ENCODE measurements at regions not wholly inside any gene's neighbourhood (a gene's known extent, or its start where the extent isn't known, plus 50 kb on each side); places are given as distances from the start of the nearest gene placed in this dataset.

GRCh38 chr6:134543128-134543527 is 225.2 kb upstream of the SGK1 start:
- 85% methylated on average over 1 of the region's 1 CpG; no CpG with 5 or more reads in 1 of the 2 experiments for WGBS, 2 experiments (ENCODE audit: extremely low coverage in 1 of 2, insufficient coverage in 1 of 2, insufficient read length in 1 of 2, insufficient replicate concordance in 2 of 2, low coverage in 1 of 2, low lambda C conversion rate in 2 of 2, missing lambda C conversion rate in 1 of 2)
- Histone ChIP-seq H3K56ac (replicated peaks; ENCODE audit: insufficient read length, low read depth, low read length) (no peak overlapping the region), H3K27me3 (replicated peaks in 1 of 4; ENCODE audit: control insufficient read depth in 3 of 4, extremely low read depth in 1 of 4, insufficient read depth in 3 of 4, low read length in 3 of 4) (no peaks in the 10 kb centered on the region), H2BK15ac (ENCODE audit: low read length) (no peak overlapping the region), H2BK5ac (ENCODE audit: low read depth, low read length) (no peak overlapping the region), H3K79me1 (ENCODE audit: low read depth, low read length) (no peaks in the 10 kb centered on the region), H3K23me2 (ENCODE audit: low read depth, low read length) (no peaks in the 10 kb centered on the region), H3K4me3 (ENCODE audit: extremely low read depth in 1 of 4, insufficient read depth in 2 of 4, low read depth in 3 of 4, low read length in 4 of 4) (no peak overlapping the region), H2BK12ac (ENCODE audit: low read depth, low read length) (no peak overlapping the region), H2AFZ (ENCODE audit: low read length) (no peak overlapping the region), H3K79me2 (ENCODE audit: control insufficient read depth in 1 of 2, insufficient read depth in 2 of 2, low read length in 2 of 2) (no peaks in the 10 kb centered on the region), H4K91ac (replicated peaks; ENCODE audit: insufficient read length, low read length) (no peak overlapping the region), H3K18ac (ENCODE audit: extremely low read depth, low read length) (no peak overlapping the region), H3K27ac (ENCODE audit: low read depth, low read length) (no peak overlapping the region), H2BK120ac (replicated peaks; ENCODE audit: low read depth, low read length) (no peak overlapping the region), H3K14ac (ENCODE audit: insufficient read length) (no peak overlapping the region), H3K23ac (ENCODE audit: insufficient read length) (no peak overlapping the region), H2AK5ac (ENCODE audit: low read depth, low read length) (no peak overlapping the region), H3K9me3 (ENCODE audit: insufficient read depth in 2 of 2, low read depth in 1 of 2, low read length in 1 of 2) (no peaks in the 10 kb centered on the region), H3K4me2 (ENCODE audit: insufficient read depth in 1 of 2, low read depth in 2 of 2, low read length in 2 of 2) (no peak overlapping the region), H4K20me1 (replicated peaks in 1 of 2; ENCODE audit: control insufficient read depth in 1 of 2, insufficient read depth in 2 of 2, low read length in 2 of 2) (no peaks in the 10 kb centered on the region), H3K4me1 (replicated peaks in 1 of 4; ENCODE audit: control insufficient read depth in 3 of 4, insufficient read depth in 4 of 4, low read length in 3 of 4) (peaks cover 0 to 4% (median 0%) of the 10 kb centered on the region in 4 experiments; a peak in 1 of 7 replicates), H4K5ac (ENCODE audit: insufficient read length, low read depth, low read length) (no peak overlapping the region), H3K4ac (replicated peaks; ENCODE audit: insufficient read length, low read depth, low read length) (no peak overlapping the region), H3K36me3 (ENCODE audit: control insufficient read depth in 2 of 4, insufficient read depth in 4 of 4, low read length in 3 of 4) (no peaks in the 10 kb centered on the region), H4K8ac (ENCODE audit: extremely low read depth, insufficient read depth, low read length) (no peak overlapping the region), H2BK20ac (ENCODE audit: low read length) (no peak overlapping the region), H3K9ac (replicated peaks in 1 of 4; ENCODE audit: extremely low read depth in 1 of 4, low read depth in 3 of 4, low read length in 3 of 4) (no peak overlapping the region)
- CTCF ChIA-PET (ENCODE audit: partially characterized antibody) = interaction anchor here (0.6 kb wide), 1 partner anchor 254 kb away, joined by 3 read pairs; no protein-coding TSS in a partner anchor
- no peak for TF ChIP-seq EGR1 (IDR thresholded peaks at IDR 0.05; ENCODE audit: borderline replicate concordance, low read depth, low read length)
- no peak for TF ChIP-seq USF2 (IDR thresholded peaks at IDR 0.05; ENCODE audit: low read length)
- no peak for TF ChIP-seq RFX5 (IDR thresholded peaks at IDR 0.05; ENCODE audit: borderline replicate concordance, low read depth, low read length)
- TF ChIP-seq SIN3A (conservative IDR thresholded peaks at IDR 0.05 in 1 of 2, IDR thresholded peaks at IDR 0.05 in 1 of 2; ENCODE audit: low read depth in 1 of 2, low read length in 2 of 2) = no peak
- TF ChIP-seq BRCA1 (IDR thresholded peaks at IDR 0.05; ENCODE audit: low read depth, low read length) = no peak
- no peak for TF ChIP-seq CBX5 (IDR thresholded peaks at IDR 0.05; ENCODE audit: low read depth, low read length)
- no peak for TF ChIP-seq CTCF (IDR thresholded peaks at IDR 0.05; ENCODE audit: control extremely low read depth in 1 of 3, insufficient read depth in 1 of 3, low read depth in 1 of 3, low read length in 3 of 3)
- TF ChIP-seq EP300 (IDR thresholded peaks at IDR 0.05; ENCODE audit: borderline replicate concordance in 1 of 2, low read depth in 2 of 2, low read length in 2 of 2) = no peak
- FAIRE-seq (no peak), DNase-seq (ENCODE audit: low read depth in 1 of 2, low spot score in 2 of 2) (no peak)
- POLR2A ChIA-PET (ENCODE audit: partially characterized antibody) = no interaction called here
